ENCODE measurements at regions not wholly inside any gene's neighbourhood (a gene's known extent, or its start where the extent isn't known, plus 50 kb on each side); places are given as distances from the start of the nearest gene placed in this dataset.

DNA sequence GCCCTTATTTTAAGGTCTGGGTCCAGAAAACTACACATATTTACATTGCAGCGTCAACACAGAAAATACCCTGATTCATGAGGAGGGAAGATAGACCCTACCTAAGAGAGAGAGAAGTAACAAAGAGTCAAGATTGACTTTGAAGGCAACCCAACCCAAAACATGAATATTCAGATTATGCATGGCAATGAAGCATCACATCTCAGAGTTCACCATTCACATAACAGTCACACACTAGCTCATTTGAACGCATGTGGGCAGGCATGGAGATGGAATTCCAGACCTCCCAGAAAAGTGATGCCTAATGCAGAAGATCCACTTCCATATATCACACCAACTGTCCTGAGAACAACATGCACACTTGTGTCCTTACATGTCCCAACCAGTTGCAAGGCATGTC, 190.1 kb upstream of the ITGA1 start:
- H3K27me3 ChIP-seq (ENCODE audit: insufficient read depth, low read length) = peaks cover 61% of the 10 kb centered on the region
- no peak overlapping the region for H3K4me3 ChIP-seq (ENCODE audit: low read depth, low read length)
- H3K4me1 ChIP-seq (ENCODE audit: control insufficient read depth, insufficient read depth, low read length, unreplicated experiment) = no peaks in the 10 kb centered on the region
- no peaks in the 10 kb centered on the region for H3K79me2 ChIP-seq (ENCODE audit: control insufficient read depth, insufficient read depth, low read length, unreplicated experiment)
- H3K27ac ChIP-seq (ENCODE audit: low read depth, low read length) = no peak overlapping the region
- no peak overlapping the region for H2AFZ ChIP-seq (ENCODE audit: low read length, unreplicated experiment)
- H3K36me3 ChIP-seq (ENCODE audit: insufficient read depth, low read length) = no peaks in the 10 kb centered on the region

DNA sequence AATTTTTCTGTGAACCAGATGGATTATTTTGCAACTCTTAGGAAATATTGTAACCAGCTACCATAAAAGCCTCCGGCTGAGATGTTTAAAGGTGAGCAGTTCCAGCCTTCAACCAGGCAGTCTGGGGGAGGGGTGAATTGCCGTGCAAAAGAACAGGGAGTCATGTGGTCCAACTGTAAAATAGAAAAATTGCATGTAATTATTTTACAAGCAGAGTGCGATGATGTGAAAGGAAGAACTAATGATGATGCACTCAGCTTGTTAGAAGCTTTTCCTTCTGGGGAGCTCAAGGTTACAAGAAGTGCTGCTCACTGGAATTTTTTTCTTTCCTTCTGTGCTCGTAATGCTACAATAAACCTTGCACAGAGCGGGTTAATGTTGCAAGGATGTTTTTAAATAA, 188.7 kb upstream of the ITGA1 start:
- H3K4me3 ChIP-seq (ENCODE audit: low read depth, low read length) = no peak overlapping the region
- no peaks in the 10 kb centered on the region for H3K4me1 ChIP-seq (ENCODE audit: control insufficient read depth, insufficient read depth, low read length, unreplicated experiment)
- no peaks in the 10 kb centered on the region for H3K79me2 ChIP-seq (ENCODE audit: control insufficient read depth, insufficient read depth, low read length, unreplicated experiment)
- H3K27ac ChIP-seq (ENCODE audit: low read depth, low read length) = no peak overlapping the region
- no peaks in the 10 kb centered on the region for H3K36me3 ChIP-seq (ENCODE audit: insufficient read depth, low read length)
- no peak overlapping the region for H2AFZ ChIP-seq (ENCODE audit: low read length, unreplicated experiment)
- peaks cover 56% of the 10 kb centered on the region for H3K27me3 ChIP-seq (ENCODE audit: insufficient read depth, low read length)

DNA sequence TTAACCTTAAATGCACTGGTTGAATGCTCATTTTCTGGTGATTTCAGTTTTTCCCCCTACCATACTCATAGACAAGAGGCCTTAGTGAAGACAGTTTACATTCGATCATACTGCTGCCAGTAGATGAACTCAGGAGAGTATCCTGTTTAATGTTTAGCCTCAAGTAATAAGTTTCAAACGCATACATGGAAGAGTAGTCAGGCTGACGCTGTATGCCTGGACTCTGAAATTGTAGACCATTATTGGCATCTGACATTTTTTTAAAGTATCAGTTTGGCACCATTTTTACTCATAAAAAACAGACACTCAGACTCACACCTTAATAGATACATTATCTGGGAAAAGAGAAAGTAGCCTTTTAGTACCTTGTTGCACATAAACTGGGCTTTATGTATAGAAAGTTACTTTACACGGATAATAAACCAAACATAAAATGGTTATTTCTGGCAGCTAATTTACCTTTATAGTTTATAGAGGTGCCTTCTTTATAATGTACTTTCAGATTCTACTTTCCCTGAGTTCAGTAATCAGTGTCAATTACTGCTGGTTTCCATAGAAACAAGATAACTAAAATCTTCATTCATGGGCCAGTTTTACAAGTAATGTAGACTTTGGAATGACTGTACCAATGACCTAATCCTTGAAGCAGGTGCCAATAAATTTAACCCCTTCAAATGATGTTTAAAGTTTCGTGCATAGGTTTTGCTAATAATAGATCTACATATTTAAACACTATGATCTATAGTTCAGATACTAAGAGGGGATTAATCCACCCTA, 183.8 kb upstream of the ITGA1 start:
- Histone ChIP-seq H3K79me2 (ENCODE audit: control insufficient read depth, insufficient read depth, low read length, unreplicated experiment) (no peaks in the 10 kb centered on the region), H3K36me3 (ENCODE audit: insufficient read depth, low read length) (no peaks in the 10 kb centered on the region), H3K4me1 (ENCODE audit: control insufficient read depth, insufficient read depth, low read length, unreplicated experiment) (no peaks in the 10 kb centered on the region), H3K27me3 (ENCODE audit: insufficient read depth, low read length) (peaks cover 40% of the 10 kb centered on the region), H3K4me3 (ENCODE audit: low read depth, low read length) (no peak overlapping the region), H2AFZ (ENCODE audit: low read length, unreplicated experiment) (no peak overlapping the region), H3K27ac (ENCODE audit: low read depth, low read length) (no peak overlapping the region)

DNA sequence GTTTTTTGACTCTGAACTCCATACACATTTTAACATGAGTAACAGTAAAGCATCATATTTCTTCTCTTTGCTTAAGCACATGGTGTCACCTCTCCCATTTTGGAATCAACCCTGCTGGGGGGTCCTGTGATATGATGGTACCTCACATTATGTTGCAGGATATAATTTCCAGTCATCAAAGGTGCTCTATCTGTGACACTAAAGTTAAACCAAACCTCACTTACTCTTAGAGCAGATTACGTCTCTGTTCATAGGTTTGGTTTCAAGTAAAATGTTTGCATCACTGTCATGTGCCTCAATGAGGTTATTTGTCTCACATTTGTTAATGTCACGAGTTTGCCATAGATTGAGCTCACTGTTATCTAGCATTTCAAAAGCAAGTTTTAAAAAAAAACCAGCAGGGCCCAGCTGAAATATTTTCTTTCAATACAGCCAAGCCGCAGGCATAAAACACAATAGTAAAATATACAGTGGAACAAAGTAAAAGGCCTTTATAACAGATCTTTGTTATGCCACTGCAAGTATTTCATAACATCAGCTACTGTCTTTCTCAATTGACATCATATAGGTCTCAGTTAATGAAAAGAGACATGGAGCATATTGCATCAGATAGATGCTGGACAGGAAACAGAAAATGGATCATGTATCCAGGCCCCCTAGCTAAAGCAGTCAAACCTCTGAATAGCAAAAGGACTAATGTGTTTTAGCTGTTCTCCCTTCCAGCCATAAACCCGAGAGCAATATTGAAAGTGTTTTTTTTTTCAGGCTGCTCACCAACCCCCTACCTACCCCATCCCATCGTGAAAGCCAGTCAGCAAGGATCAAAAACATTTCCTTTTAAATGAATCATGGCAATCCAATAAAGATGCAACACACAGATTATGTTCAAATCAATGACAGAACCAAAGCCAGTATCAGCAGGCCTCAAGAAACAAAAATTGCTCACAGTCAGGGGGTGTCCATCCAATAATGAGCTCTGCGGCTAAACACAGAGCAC, 182.1 kb upstream of the ITGA1 start:
- H3K79me2 ChIP-seq (ENCODE audit: control insufficient read depth, insufficient read depth, low read length, unreplicated experiment) = no peaks in the 10 kb centered on the region
- H3K36me3 ChIP-seq (ENCODE audit: insufficient read depth, low read length) = no peaks in the 10 kb centered on the region
- H2AFZ ChIP-seq (ENCODE audit: low read length, unreplicated experiment) = no peak overlapping the region
- H3K27ac ChIP-seq (ENCODE audit: low read depth, low read length) = no peak overlapping the region
- H3K4me1 ChIP-seq (ENCODE audit: control insufficient read depth, insufficient read depth, low read length, unreplicated experiment) = no peaks in the 10 kb centered on the region
- H3K4me3 ChIP-seq (ENCODE audit: low read depth, low read length) = no peak overlapping the region
- H3K27me3 ChIP-seq (ENCODE audit: insufficient read depth, low read length) = peaks cover 31% of the 10 kb centered on the region

DNA sequence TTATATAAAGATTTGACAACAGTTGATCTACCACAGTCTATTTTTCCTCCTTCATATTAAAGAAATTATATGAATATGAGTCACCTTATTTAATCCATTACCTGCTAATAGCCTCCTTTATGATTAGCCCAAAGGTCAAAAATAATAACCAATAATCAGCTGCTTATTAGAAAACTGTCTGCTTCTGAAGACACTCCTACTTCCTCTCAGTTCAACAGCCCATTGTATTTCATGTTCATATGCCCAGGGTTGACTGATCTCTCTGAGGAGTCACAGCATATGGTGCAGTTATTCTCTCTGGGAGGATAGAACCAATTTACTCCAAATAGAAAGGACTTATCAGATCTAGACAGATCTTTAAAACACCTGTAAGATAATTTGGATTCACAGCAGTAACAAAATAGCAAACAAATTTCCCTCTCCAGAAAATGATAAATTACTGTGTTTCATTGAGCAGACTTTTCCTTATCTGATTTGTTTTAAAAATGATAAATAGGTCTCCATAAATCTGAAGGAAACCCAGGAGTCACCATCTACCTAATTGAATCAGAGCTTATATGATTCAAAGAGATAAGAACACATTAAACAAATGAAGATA, 180.4 kb upstream of the ITGA1 start:
- H3K4me1 ChIP-seq (ENCODE audit: control insufficient read depth, insufficient read depth, low read length, unreplicated experiment) = no peaks in the 10 kb centered on the region
- H3K27me3 ChIP-seq (ENCODE audit: insufficient read depth, low read length) = peaks cover 22% of the 10 kb centered on the region
- no peak overlapping the region for H2AFZ ChIP-seq (ENCODE audit: low read length, unreplicated experiment)
- no peaks in the 10 kb centered on the region for H3K36me3 ChIP-seq (ENCODE audit: insufficient read depth, low read length)
- H3K79me2 ChIP-seq (ENCODE audit: control insufficient read depth, insufficient read depth, low read length, unreplicated experiment) = no peaks in the 10 kb centered on the region
- no peak overlapping the region for H3K4me3 ChIP-seq (ENCODE audit: low read depth, low read length)
- H3K27ac ChIP-seq (ENCODE audit: low read depth, low read length) = no peak overlapping the region

DNA sequence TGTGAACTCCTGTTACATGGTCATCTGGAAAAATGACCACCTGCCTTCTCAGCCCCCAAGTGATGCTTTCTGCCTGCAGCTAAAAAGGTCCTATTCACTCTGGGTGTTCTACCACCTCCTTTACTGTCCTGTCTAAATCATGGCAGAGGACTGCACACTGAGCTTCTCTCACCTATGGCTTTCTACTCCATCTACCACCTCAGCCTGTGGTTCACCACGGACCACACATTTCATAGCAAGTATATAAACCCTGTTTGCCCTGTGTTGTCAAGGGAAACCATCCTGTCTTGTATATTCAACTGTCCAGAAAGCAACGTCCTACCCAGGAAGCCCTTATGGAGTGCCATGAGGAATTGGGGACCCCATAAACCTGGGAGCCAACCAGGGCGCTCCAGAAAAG, 167.4 kb upstream of the ITGA1 start:
- H3K79me2 ChIP-seq (ENCODE audit: control insufficient read depth, insufficient read depth, low read length, unreplicated experiment) = no peaks in the 10 kb centered on the region
- peaks cover 61% of the 10 kb centered on the region for H3K27me3 ChIP-seq (ENCODE audit: insufficient read depth, low read length)
- H3K36me3 ChIP-seq (ENCODE audit: insufficient read depth, low read length) = no peaks in the 10 kb centered on the region
- no peak overlapping the region for H3K4me3 ChIP-seq (ENCODE audit: low read depth, low read length)
- H3K27ac ChIP-seq (ENCODE audit: low read depth, low read length) = no peak overlapping the region
- no peaks in the 10 kb centered on the region for H3K4me1 ChIP-seq (ENCODE audit: control insufficient read depth, insufficient read depth, low read length, unreplicated experiment)
- no peak overlapping the region for H2AFZ ChIP-seq (ENCODE audit: low read length, unreplicated experiment)

DNA sequence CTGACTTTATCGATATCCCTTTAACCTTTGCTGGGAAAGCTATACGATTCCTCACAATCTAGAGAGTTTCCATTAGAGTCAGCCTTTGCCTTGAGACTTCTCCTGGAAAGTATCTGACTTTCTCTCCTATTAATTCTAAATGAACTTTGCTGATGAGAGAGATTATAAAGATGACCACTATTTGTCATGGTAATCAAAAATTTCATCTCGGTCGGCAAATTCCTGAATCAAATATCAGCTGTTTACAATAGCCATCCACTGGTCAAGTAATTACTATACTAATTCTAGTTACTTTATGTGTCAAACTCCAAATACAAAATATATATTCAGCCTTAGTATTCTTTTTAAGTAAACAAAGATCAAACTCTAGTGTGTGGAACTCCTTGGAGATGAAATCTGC, 164.4 kb upstream of the ITGA1 start:
- Histone ChIP-seq H3K27ac (ENCODE audit: low read depth, low read length) (no peak overlapping the region), H3K27me3 (ENCODE audit: insufficient read depth, low read length) (peaks cover 61% of the 10 kb centered on the region), H3K79me2 (ENCODE audit: control insufficient read depth, insufficient read depth, low read length, unreplicated experiment) (no peaks in the 10 kb centered on the region), H3K36me3 (ENCODE audit: insufficient read depth, low read length) (no peaks in the 10 kb centered on the region), H3K4me3 (ENCODE audit: low read depth, low read length) (no peak overlapping the region), H2AFZ (ENCODE audit: low read length, unreplicated experiment) (no peak overlapping the region), H3K4me1 (ENCODE audit: control insufficient read depth, insufficient read depth, low read length, unreplicated experiment) (no peaks in the 10 kb centered on the region)

DNA sequence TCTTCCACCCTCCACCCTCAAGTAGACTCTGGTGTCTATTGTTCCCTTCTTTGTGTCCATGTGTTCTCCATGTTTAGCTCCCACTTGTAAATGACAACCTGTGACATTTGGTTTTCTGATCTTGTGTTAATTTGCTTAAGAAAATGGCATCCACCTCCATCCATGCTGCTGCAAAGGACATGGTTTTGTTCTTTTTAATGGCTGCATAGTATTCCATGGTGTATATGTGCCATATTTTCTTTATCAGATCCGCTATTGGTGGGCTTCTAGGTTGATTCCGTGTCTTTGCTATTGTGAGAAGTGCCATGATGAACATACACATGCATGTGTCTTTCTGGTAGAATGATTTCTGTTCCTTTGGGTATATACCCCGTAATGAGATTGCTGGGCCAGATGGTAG, 163.4 kb upstream of the ITGA1 start:
- Histone ChIP-seq H3K27me3 (ENCODE audit: insufficient read depth, low read length) (peaks cover 61% of the 10 kb centered on the region), H3K27ac (ENCODE audit: low read depth, low read length) (no peak overlapping the region), H3K36me3 (ENCODE audit: insufficient read depth, low read length) (no peaks in the 10 kb centered on the region), H3K79me2 (ENCODE audit: control insufficient read depth, insufficient read depth, low read length, unreplicated experiment) (no peaks in the 10 kb centered on the region), H2AFZ (ENCODE audit: low read length, unreplicated experiment) (no peak overlapping the region), H3K4me1 (ENCODE audit: control insufficient read depth, insufficient read depth, low read length, unreplicated experiment) (no peaks in the 10 kb centered on the region), H3K4me3 (ENCODE audit: low read depth, low read length) (no peak overlapping the region)

DNA sequence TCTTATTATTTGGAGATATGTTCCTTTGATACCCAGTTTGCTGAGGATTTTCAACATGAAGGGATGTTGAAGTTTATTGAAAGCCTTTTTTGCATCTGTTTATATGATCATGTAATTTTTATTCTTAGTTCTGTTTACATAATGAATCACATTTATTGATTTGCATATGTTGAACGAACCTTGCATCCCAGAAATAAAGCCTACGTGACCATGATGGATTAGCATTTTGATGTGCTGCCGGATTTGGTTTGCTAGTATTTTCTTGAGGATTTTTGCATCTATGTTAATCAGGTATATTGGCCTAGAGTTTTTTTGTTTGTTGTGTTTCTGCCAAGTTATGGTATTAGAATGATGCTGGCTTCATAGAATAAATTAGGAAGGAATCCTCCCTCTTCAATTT, 161.4 kb upstream of the ITGA1 start:
- no peaks in the 10 kb centered on the region for H3K36me3 ChIP-seq (ENCODE audit: insufficient read depth, low read length)

DNA sequence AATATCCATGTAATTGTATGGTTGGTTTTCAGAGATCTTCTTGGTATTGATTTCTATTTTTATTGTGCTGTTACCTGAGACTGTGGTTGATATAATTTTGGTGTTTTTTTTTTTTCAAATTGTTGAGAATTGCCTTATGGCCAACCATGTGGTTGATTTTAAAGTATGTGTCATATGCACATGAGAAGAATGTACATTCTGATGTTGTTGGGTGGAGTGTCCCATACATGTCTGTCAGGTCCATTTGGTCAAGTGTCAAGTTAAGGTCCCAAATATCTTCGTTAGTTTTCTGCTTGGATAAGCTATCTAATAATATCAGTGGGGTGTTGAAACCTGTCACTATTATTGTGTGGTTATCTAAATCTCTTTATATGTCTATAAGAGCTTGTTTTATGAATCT, 160.0 kb upstream of the ITGA1 start:
- H3K36me3 ChIP-seq (ENCODE audit: insufficient read depth, low read length) = no peaks in the 10 kb centered on the region
- no peak overlapping the region for H2AFZ ChIP-seq (ENCODE audit: low read length, unreplicated experiment)
- H3K79me2 ChIP-seq (ENCODE audit: control insufficient read depth, insufficient read depth, low read length, unreplicated experiment) = no peaks in the 10 kb centered on the region
- H3K27me3 ChIP-seq (ENCODE audit: insufficient read depth, low read length) = peaks cover 44% of the 10 kb centered on the region
- no peak overlapping the region for H3K4me3 ChIP-seq (ENCODE audit: low read depth, low read length)
- no peak overlapping the region for H3K27ac ChIP-seq (ENCODE audit: low read depth, low read length)
- H3K4me1 ChIP-seq (ENCODE audit: control insufficient read depth, insufficient read depth, low read length, unreplicated experiment) = no peaks in the 10 kb centered on the region

More for the DNA sequence above, 161.4 kb upstream of the ITGA1 start:
- Histone ChIP-seq H3K4me1 (ENCODE audit: control insufficient read depth, insufficient read depth, low read length, unreplicated experiment) (no peaks in the 10 kb centered on the region), H3K27me3 (ENCODE audit: insufficient read depth, low read length) (peaks cover 54% of the 10 kb centered on the region), H3K4me3 (ENCODE audit: low read depth, low read length) (no peak overlapping the region), H3K79me2 (ENCODE audit: control insufficient read depth, insufficient read depth, low read length, unreplicated experiment) (no peaks in the 10 kb centered on the region), H3K27ac (ENCODE audit: low read depth, low read length) (no peak overlapping the region), H2AFZ (ENCODE audit: low read length, unreplicated experiment) (no peak overlapping the region)

Data from ACC112 (cell line).